ENCODE measurements at regions not wholly inside any gene's neighbourhood (a gene's known extent, or its start where the extent isn't known, plus 50 kb on each side); places are given as distances from the start of the nearest gene placed in this dataset.

GRCh38 chr2:222043897-222044296 lies 254.9 kb downstream of the PAX3 start:
- no peak overlapping the region for H3K4me3 Mint-ChIP-seq
- Histone ChIP-seq H3K4me3 (ENCODE audit: low read length in 2 of 2) (no peak overlapping the region), H3K36me3 (ENCODE audit: insufficient read depth, low read length) (no peaks in the 10 kb centered on the region), H3K27me3 (ENCODE audit: insufficient read depth, low read length) (no peaks in the 10 kb centered on the region), H3K27ac (ENCODE audit: low read depth, low read length) (no peak overlapping the region), H3K9me3 (ENCODE audit: control insufficient read depth in 1 of 2, low read length in 2 of 2) (no peaks in the 10 kb centered on the region), H3K4me1 (ENCODE audit: insufficient read depth, low read length) (no peaks in the 10 kb centered on the region)
- H3K36me3 Mint-ChIP-seq = no peaks in the 10 kb centered on the region
- no peak overlapping the region for H3K27ac Mint-ChIP-seq
- no peaks in the 10 kb centered on the region for H3K4me1 Mint-ChIP-seq
- no peaks in the 10 kb centered on the region for H3K9me3 Mint-ChIP-seq
- peaks cover 1 to 4% of the 10 kb centered on the region in 2 donors for H3K27me3 Mint-ChIP-seq
- intact Hi-C loops (cut with micrococcal nuclease) = no loop called here
- POLR2A ChIA-PET (ENCODE audit: partially characterized antibody) = no interaction called here
- CTCF ChIA-PET (ENCODE audit: partially characterized antibody) = no interaction called here
- no peak for DNase-seq

- no peaks in the 10 kb centered on the region for H3K36me3 Mint-ChIP-seq
- H3K9me3 Mint-ChIP-seq = no peaks in the 10 kb centered on the region
- H3K27ac Mint-ChIP-seq = no peak overlapping the region
- H3K4me1 ChIP-seq (ENCODE audit: insufficient read depth, low read length) = no peaks in the 10 kb centered on the region
- H3K27ac ChIP-seq (ENCODE audit: low read depth, low read length) = no peak overlapping the region
- no peaks in the 10 kb centered on the region for H3K27me3 ChIP-seq (ENCODE audit: insufficient read depth, low read length)
- ChIA-PET CTCF (ENCODE audit: partially characterized antibody) (no interaction called here), POLR2A (ENCODE audit: partially characterized antibody) (no interaction called here)
- no peak overlapping the region for H3K4me3 ChIP-seq (ENCODE audit: low read length in 2 of 2)
- intact Hi-C loops (cut with micrococcal nuclease) = no loop called here
- no peak for DNase-seq
- peaks cover 3 to 4% of the 10 kb centered on the region in 2 donors for H3K27me3 Mint-ChIP-seq
- no peak overlapping the region for H3K4me3 Mint-ChIP-seq
- no peaks in the 10 kb centered on the region for H3K36me3 ChIP-seq (ENCODE audit: insufficient read depth, low read length)
- no peaks in the 10 kb centered on the region for H3K9me3 ChIP-seq (ENCODE audit: control insufficient read depth in 1 of 2, low read length in 2 of 2)
- H3K4me1 Mint-ChIP-seq = no peaks in the 10 kb centered on the region
Observed at GRCh38 chr2:222042666-222043065, 256.1 kb downstream of the PAX3 start.

GRCh38 chr2:222040333-222040732 lies 258.5 kb downstream of the PAX3 start:
- no peak for DNase-seq
- CTCF ChIA-PET (ENCODE audit: partially characterized antibody) = no interaction called here
- POLR2A ChIA-PET (ENCODE audit: partially characterized antibody) = no interaction called here
- Mint-ChIP-seq H3K27me3 (peaks cover 2 to 3% of the 10 kb centered on the region in 2 donors), H3K4me1 (no peaks in the 10 kb centered on the region), H3K27ac (no peak overlapping the region), H3K4me3 (no peak overlapping the region), H3K36me3 (no peaks in the 10 kb centered on the region), H3K9me3 (no peaks in the 10 kb centered on the region)
- intact Hi-C loops (cut with micrococcal nuclease) = no loop called here
- no peak overlapping the region for H3K27ac ChIP-seq (ENCODE audit: low read depth, low read length)
- no peaks in the 10 kb centered on the region for H3K9me3 ChIP-seq (ENCODE audit: control insufficient read depth in 1 of 2, low read length in 2 of 2)
- H3K27me3 ChIP-seq (ENCODE audit: insufficient read depth, low read length) = no peaks in the 10 kb centered on the region
- H3K36me3 ChIP-seq (ENCODE audit: insufficient read depth, low read length) = no peaks in the 10 kb centered on the region
- no peaks in the 10 kb centered on the region for H3K4me1 ChIP-seq (ENCODE audit: insufficient read depth, low read length)
- H3K4me3 ChIP-seq (ENCODE audit: low read length in 2 of 2) = no peak overlapping the region

GRCh38 chr2:222039821-222040220 lies 259.0 kb downstream of the PAX3 start:
- Histone ChIP-seq H3K27me3 (ENCODE audit: insufficient read depth, low read length) (no peaks in the 10 kb centered on the region), H3K4me3 (ENCODE audit: low read length in 2 of 2) (no peak overlapping the region), H3K36me3 (ENCODE audit: insufficient read depth, low read length) (no peaks in the 10 kb centered on the region), H3K9me3 (ENCODE audit: control insufficient read depth in 1 of 2, low read length in 2 of 2) (no peaks in the 10 kb centered on the region), H3K4me1 (ENCODE audit: insufficient read depth, low read length) (no peaks in the 10 kb centered on the region), H3K27ac (ENCODE audit: low read depth, low read length) (no peak overlapping the region)
- Mint-ChIP-seq H3K36me3 (no peaks in the 10 kb centered on the region), H3K27ac (no peak overlapping the region), H3K4me3 (no peak overlapping the region), H3K4me1 (no peaks in the 10 kb centered on the region), H3K27me3 (peaks cover 2 to 3% of the 10 kb centered on the region in 2 donors), H3K9me3 (no peaks in the 10 kb centered on the region)
- ChIA-PET POLR2A (ENCODE audit: partially characterized antibody) (no interaction called here), CTCF (ENCODE audit: partially characterized antibody) (no interaction called here)
- intact Hi-C loops (cut with micrococcal nuclease) = no loop called here
- DNase-seq = no peak

GRCh38 chr2:222038067-222038802 lies 260.6 kb downstream of the PAX3 start:
- Mint-ChIP-seq H3K9me3 (peaks cover 0 to 3% (median 0%) of the 10 kb centered on the region in 8 donors), H3K4me3 (no peak overlapping the region), H3K27me3 (peaks cover 3 to 4% of the 10 kb centered on the region in 2 donors), H3K36me3 (no peaks in the 10 kb centered on the region), H3K4me1 (no peaks in the 10 kb centered on the region), H3K27ac (no peak overlapping the region)
- Histone ChIP-seq H3K4me3 (ENCODE audit: low read length in 2 of 2) (no peak overlapping the region), H3K36me3 (ENCODE audit: insufficient read depth, low read length) (no peaks in the 10 kb centered on the region), H3K4me1 (ENCODE audit: insufficient read depth, low read length) (no peaks in the 10 kb centered on the region), H3K9me3 (ENCODE audit: control insufficient read depth in 1 of 2, low read length in 2 of 2) (no peaks in the 10 kb centered on the region), H3K27me3 (ENCODE audit: insufficient read depth, low read length) (no peaks in the 10 kb centered on the region), H3K27ac (ENCODE audit: low read depth, low read length) (no peak overlapping the region)
- intact Hi-C loops (cut with micrococcal nuclease) = no loop called here
- CTCF ChIA-PET (ENCODE audit: partially characterized antibody) = interaction anchor here (1.3 to 1.9 kb wide), 2 partner anchors 13 to 17 kb away, joined by 5 to 6 read pairs; no protein-coding TSS in a partner anchor
- POLR2A ChIA-PET (ENCODE audit: partially characterized antibody) = no interaction called here
- no peak for DNase-seq

- Mint-ChIP-seq H3K36me3 (no peaks in the 10 kb centered on the region), H3K27me3 (peaks cover 3 to 4% of the 10 kb centered on the region in 2 donors), H3K9me3 (peaks cover 0 to 3% (median 0%) of the 10 kb centered on the region in 8 donors), H3K27ac (no peak overlapping the region), H3K4me1 (no peaks in the 10 kb centered on the region), H3K4me3 (no peak overlapping the region)
- no peak overlapping the region for H3K27ac ChIP-seq (ENCODE audit: low read depth, low read length)
- H3K9me3 ChIP-seq (ENCODE audit: control insufficient read depth in 1 of 2, low read length in 2 of 2) = no peaks in the 10 kb centered on the region
- H3K36me3 ChIP-seq (ENCODE audit: insufficient read depth, low read length) = no peaks in the 10 kb centered on the region
- no peaks in the 10 kb centered on the region for H3K4me1 ChIP-seq (ENCODE audit: insufficient read depth, low read length)
- no peak for DNase-seq
- H3K27me3 ChIP-seq (ENCODE audit: insufficient read depth, low read length) = no peaks in the 10 kb centered on the region
- intact Hi-C loops (cut with micrococcal nuclease) = no loop called here
- ChIA-PET CTCF (ENCODE audit: partially characterized antibody) (interaction anchor here (1.9 kb wide), 1 partner anchor 12 kb away, joined by 6 read pairs; no protein-coding TSS in a partner anchor), POLR2A (ENCODE audit: partially characterized antibody) (no interaction called here)
- no peak overlapping the region for H3K4me3 ChIP-seq (ENCODE audit: low read length in 2 of 2)
Observed at GRCh38 chr2:222037211-222037610, 261.6 kb downstream of the PAX3 start.

GRCh38 chr2:222034058-222034457 lies 264.7 kb downstream of the PAX3 start:
- intact Hi-C loops (cut with micrococcal nuclease) = no loop called here
- no peaks in the 10 kb centered on the region for H3K36me3 ChIP-seq (ENCODE audit: insufficient read depth, low read length)
- peaks cover 0 to 3% (median 0%) of the 10 kb centered on the region in 8 donors for H3K9me3 Mint-ChIP-seq
- H3K27me3 Mint-ChIP-seq = peaks cover 1 to 2% of the 10 kb centered on the region in 2 donors
- H3K27ac ChIP-seq (ENCODE audit: low read depth, low read length) = no peak overlapping the region
- no peaks in the 10 kb centered on the region for H3K27me3 ChIP-seq (ENCODE audit: insufficient read depth, low read length)
- no peak overlapping the region for H3K27ac Mint-ChIP-seq
- POLR2A ChIA-PET (ENCODE audit: partially characterized antibody) = no interaction called here
- H3K9me3 ChIP-seq (ENCODE audit: control insufficient read depth in 1 of 2, low read length in 2 of 2) = no peaks in the 10 kb centered on the region
- CTCF ChIA-PET (ENCODE audit: partially characterized antibody) = interaction anchor here (1.0 kb wide), 1 partner anchor 8 kb away, joined by 3 read pairs; no protein-coding TSS in a partner anchor
- H3K36me3 Mint-ChIP-seq = no peaks in the 10 kb centered on the region
- DNase-seq = no peak
- no peak overlapping the region for H3K4me3 Mint-ChIP-seq
- no peak overlapping the region for H3K4me3 ChIP-seq (ENCODE audit: low read length in 2 of 2)
- H3K4me1 Mint-ChIP-seq = no peaks in the 10 kb centered on the region
- H3K4me1 ChIP-seq (ENCODE audit: insufficient read depth, low read length) = no peaks in the 10 kb centered on the region

Data from CD4-positive, alpha-beta memory T cell (primary cell).